ENCODE measurements at regions not wholly inside any gene's neighbourhood (a gene's known extent, or its start where the extent isn't known, plus 50 kb on each side); places are given as distances from the start of the nearest gene placed in this dataset.

- no peaks in the 10 kb centered on the region for H3K27me3 Mint-ChIP-seq (ENCODE audit: unreplicated experiment)
- no peak for TF ChIP-seq CTCF (IDR thresholded peaks at IDR 0.05; ENCODE audit: unreplicated experiment)
- no TSS peak for BruUV-seq (replicated peaks)
- no peaks in the 10 kb centered on the region for H3K36me3 Mint-ChIP-seq (ENCODE audit: insufficient read depth, unreplicated experiment)
- no peak overlapping the region for H3K4me3 Mint-ChIP-seq (ENCODE audit: low read depth, unreplicated experiment)
- H3K27ac Mint-ChIP-seq (ENCODE audit: unreplicated experiment) = no peak overlapping the region
- H3K4me1 Mint-ChIP-seq (ENCODE audit: low read depth, unreplicated experiment) = no peaks in the 10 kb centered on the region
- CTCF ChIA-PET = no interaction called here
- no peak for DNase-seq
- intact Hi-C loops (cut with micrococcal nuclease; ENCODE audit: unreplicated experiment) = no loop called here
- H3K9me3 Mint-ChIP-seq (ENCODE audit: low read depth, unreplicated experiment) = no peaks in the 10 kb centered on the region
Measured at GRCh38 chr5:119792161-119792799, 162.9 kb downstream of the FAM170A start.

GRCh38 chr5:119795768-119796167 lies 166.4 kb downstream of the FAM170A start:
- no peaks in the 10 kb centered on the region for H3K4me1 Mint-ChIP-seq (ENCODE audit: low read depth, unreplicated experiment)
- no peak overlapping the region for H3K4me3 Mint-ChIP-seq (ENCODE audit: low read depth, unreplicated experiment)
- no peaks in the 10 kb centered on the region for H3K9me3 Mint-ChIP-seq (ENCODE audit: low read depth, unreplicated experiment)

GRCh38 chr5:119801570-119801969 lies 172.2 kb downstream of the FAM170A start:
- CTCF ChIA-PET = no interaction called here

More at GRCh38 chr5:119795768-119796167, 166.4 kb downstream of the FAM170A start:
- Mint-ChIP-seq H3K36me3 (ENCODE audit: insufficient read depth, unreplicated experiment) (no peaks in the 10 kb centered on the region), H3K27me3 (ENCODE audit: unreplicated experiment) (no peaks in the 10 kb centered on the region), H3K27ac (ENCODE audit: unreplicated experiment) (no peak overlapping the region)
- CTCF ChIA-PET = no interaction called here
- DNase-seq = no peak
- BruUV-seq (replicated peaks) = no TSS peak
- TF ChIP-seq CTCF (IDR thresholded peaks at IDR 0.05; ENCODE audit: unreplicated experiment) = no peak
- intact Hi-C loops (cut with micrococcal nuclease; ENCODE audit: unreplicated experiment) = no loop called here

GRCh38 chr5:119808024-119808423 lies 178.7 kb downstream of the FAM170A start:
- BruUV-seq (replicated peaks) = no TSS peak
- DNase-seq = no peak
- CTCF ChIA-PET = no interaction called here
- H3K4me3 Mint-ChIP-seq (ENCODE audit: low read depth, unreplicated experiment) = no peak overlapping the region
- TF ChIP-seq CTCF (IDR thresholded peaks at IDR 0.05; ENCODE audit: unreplicated experiment) = no peak
- intact Hi-C loops (cut with micrococcal nuclease; ENCODE audit: unreplicated experiment) = no loop called here
- no peak overlapping the region for H3K27ac Mint-ChIP-seq (ENCODE audit: unreplicated experiment)
- H3K9me3 Mint-ChIP-seq (ENCODE audit: low read depth, unreplicated experiment) = peaks cover 5% of the 10 kb centered on the region
- no peaks in the 10 kb centered on the region for H3K4me1 Mint-ChIP-seq (ENCODE audit: low read depth, unreplicated experiment)
- H3K36me3 Mint-ChIP-seq (ENCODE audit: insufficient read depth, unreplicated experiment) = no peaks in the 10 kb centered on the region
- no peaks in the 10 kb centered on the region for H3K27me3 Mint-ChIP-seq (ENCODE audit: unreplicated experiment)

More at GRCh38 chr5:119801570-119801969, 172.2 kb downstream of the FAM170A start:
- intact Hi-C loops (cut with micrococcal nuclease; ENCODE audit: unreplicated experiment) = no loop called here
- Mint-ChIP-seq H3K4me1 (ENCODE audit: low read depth, unreplicated experiment) (no peaks in the 10 kb centered on the region), H3K9me3 (ENCODE audit: low read depth, unreplicated experiment) (peaks cover 2% of the 10 kb centered on the region), H3K4me3 (ENCODE audit: low read depth, unreplicated experiment) (no peak overlapping the region), H3K36me3 (ENCODE audit: insufficient read depth, unreplicated experiment) (no peaks in the 10 kb centered on the region), H3K27ac (ENCODE audit: unreplicated experiment) (no peak overlapping the region), H3K27me3 (ENCODE audit: unreplicated experiment) (no peaks in the 10 kb centered on the region)
- no peak for DNase-seq
- no peak for TF ChIP-seq CTCF (IDR thresholded peaks at IDR 0.05; ENCODE audit: unreplicated experiment)
- BruUV-seq (replicated peaks) = no TSS peak
